Sigmoid colon (tissue), 6 donors: ENCODE measurements at regions not wholly inside any gene's neighbourhood (a gene's known extent, or its start where the extent isn't known, plus 50 kb on each side); places are given as distances from the start of the nearest gene placed in this dataset.

ENCODE experiments used
- DNase-seq: peaks from one replicate; pipeline ENCODE4 v3.0.0-alpha.2; 2019
- H3K27ac ChIP-seq, 4 donors: fragments of 200-600 bp; sonication (generic); one replicate each; pipeline ENCODE4 v1.5.1; 2016 to 2019; ENCODE audit warnings: mild to moderate bottlenecking in 1 of 4
- H3K27me3 ChIP-seq, 3 donors: fragments of 200-600 bp; sonication (generic); one replicate each; pipeline ENCODE4 v1.5.1; 2019; ENCODE audit warnings: mild to moderate bottlenecking in 1 of 3
- H3K36me3 ChIP-seq, 4 donors: fragments of 200-600 bp; sonication (generic); one replicate each; pipeline ENCODE4 v1.5.1; 2016 to 2019
- H3K4me1 ChIP-seq, 4 donors: fragments of 200-600 bp; sonication (generic); one replicate each; pipeline ENCODE4 v1.5.1; 2017 to 2019
- H3K4me3 ChIP-seq, 4 donors: fragments of 200-600 bp; sonication (generic); one replicate each; pipeline ENCODE4 v1.5.1; 2017 to 2019; ENCODE audit warnings: mild to moderate bottlenecking in 2 of 4, moderate library complexity in 1 of 4
- H3K9me3 ChIP-seq, 4 donors: fragments of 200-600 bp in 3 of 4; sonication (generic) in 3 of 4; one replicate each; pipeline versions ENCODE4 v1.5.1 to v1.6.1; 2013 to 2019
- CTCF ChIP-seq, 4 experiments: fragments of 450-650 bp in 3 of 4; fragments of 200-600 bp in 1 of 4; IDR thresholded peaks; one replicate each; pipeline ENCODE4 v1.5.1; 2016 to 2019; ENCODE audit warnings: antibody characterized with exemption in 4 of 4, mild to moderate bottlenecking in 3 of 4, moderate library complexity in 2 of 4
- EP300 ChIP-seq, 4 donors: sonication (generic); formaldehyde crosslinking; IDR thresholded peaks; one replicate each; pipeline ENCODE4 v1.6.1; 2017; ENCODE audit warnings: antibody characterized with exemption in 4 of 4
- POLR2A ChIP-seq, 2 donors: fragments of 450-650 bp; IDR thresholded peaks; one replicate each; pipeline ENCODE4 v1.6.1; 2016; ENCODE audit warnings: antibody characterized with exemption in 2 of 2, mild to moderate bottlenecking in 2 of 2, moderate library complexity in 2 of 2
- POLR2AphosphoS5 ChIP-seq, 4 donors: sonication (generic); formaldehyde crosslinking; IDR thresholded peaks; one replicate each; pipeline ENCODE4 v1.6.1; 2017; ENCODE audit warnings: antibody characterized with exemption in 4 of 4
- WGBS, 2 donors: extraction: QIAGEN DNeasy Blood & Tissue Kit; methylation state at CpG; one replicate each; pipeline ENCODE4 v1.1.7; 2013; 5-methylcytosine and 5-hydroxymethylcytosine counted together
- intact Hi-C: fragments of 100-400 bp; cut with DNase I; formaldehyde crosslinking; loops from one replicate; pipeline ENCODE4 v1.15.1; 2023
- donor health status: healthy with polysubstance abuse.
- donor health status: healthy.

GRCh38 chr11:33492596-33492995, 208.0 kb downstream of the C11orf91 start:
- Histone ChIP-seq H3K27me3 (no peaks in the 10 kb centered on the region), H3K4me1 (no peaks in the 10 kb centered on the region), H3K36me3 (no peaks in the 10 kb centered on the region), H3K9me3 (no peaks in the 10 kb centered on the region), H3K4me3 (no peak overlapping the region), H3K27ac (no peak overlapping the region)
- WGBS, 2 donors: 70 to 79% methylated on average over 6 of the region's 6 CpGs
- DNase-seq: no peak
- intact Hi-C loops: no loop called here
- TF ChIP-seq CTCF (IDR thresholded peaks at IDR 0.05): no peak
- TF ChIP-seq EP300 (IDR thresholded peaks at IDR 0.05): no peak
- no peak for TF ChIP-seq POLR2AphosphoS5 (IDR thresholded peaks at IDR 0.05)
- TF ChIP-seq POLR2A (IDR thresholded peaks at IDR 0.05): no peak

- no peak overlapping the region for H3K4me3 ChIP-seq
- no peak for TF ChIP-seq CTCF (IDR thresholded peaks at IDR 0.05)
- TF ChIP-seq POLR2A (IDR thresholded peaks at IDR 0.05): no peak
- no peak for TF ChIP-seq EP300 (IDR thresholded peaks at IDR 0.05)
- no peak for TF ChIP-seq POLR2AphosphoS5 (IDR thresholded peaks at IDR 0.05)
- H3K27ac ChIP-seq: no peak overlapping the region
- no peak for DNase-seq
- H3K9me3 ChIP-seq: no peaks in the 10 kb centered on the region
- intact Hi-C loops: no loop called here
- H3K36me3 ChIP-seq: no peaks in the 10 kb centered on the region
- peaks cover 0 to under 1% (median 0%) of the 10 kb centered on the region in 3 donors for H3K27me3 ChIP-seq
- no peaks in the 10 kb centered on the region for H3K4me1 ChIP-seq
- 40 to 59% methylated on average over 3 of the region's 3 CpGs for WGBS, 2 donors
These were observed 209.7 kb downstream of the C11orf91 start for GRCh38 chr11:33490842-33491370.

- WGBS, 2 donors: 73 to 80% methylated on average over 3 of the region's 3 CpGs
- intact Hi-C loops: no loop called here
- Histone ChIP-seq H3K27ac (no peak overlapping the region), H3K9me3 (no peaks in the 10 kb centered on the region), H3K36me3 (no peaks in the 10 kb centered on the region), H3K4me3 (no peak overlapping the region), H3K27me3 (peaks cover 0 to 4% (median 0%) of the 10 kb centered on the region in 3 donors), H3K4me1 (no peaks in the 10 kb centered on the region)
- DNase-seq: no peak
- TF ChIP-seq POLR2AphosphoS5 (IDR thresholded peaks at IDR 0.05) (no peak), CTCF (IDR thresholded peaks at IDR 0.05) (no peak)
These were observed 211.7 kb downstream of the C11orf91 start for GRCh38 chr11:33488971-33489370.

GRCh38 chr11:33480626-33481025, 220.0 kb downstream of the C11orf91 start:
- Histone ChIP-seq H3K4me3 (no peak overlapping the region), H3K4me1 (no peaks in the 10 kb centered on the region), H3K9me3 (no peaks in the 10 kb centered on the region), H3K36me3 (no peaks in the 10 kb centered on the region), H3K27ac (no peak overlapping the region), H3K27me3 (peaks cover 0 to under 1% (median 0%) of the 10 kb centered on the region in 3 donors)
- DNase-seq: no peak
- 68 to 78% methylated on average over 3 of the region's 3 CpGs for WGBS, 2 donors
- intact Hi-C loops: no loop called here
- TF ChIP-seq POLR2AphosphoS5 (IDR thresholded peaks at IDR 0.05): no peak
- no peak for TF ChIP-seq POLR2A (IDR thresholded peaks at IDR 0.05)
- TF ChIP-seq CTCF (IDR thresholded peaks at IDR 0.05): no peak
- TF ChIP-seq EP300 (IDR thresholded peaks at IDR 0.05): no peak

GRCh38 chr11:33479231-33479630, 221.4 kb downstream of the C11orf91 start:
- H3K27me3 ChIP-seq: no peaks in the 10 kb centered on the region
- WGBS, 2 donors: 90 to 91% methylated on average over 3 of the region's 3 CpGs
- no peaks in the 10 kb centered on the region for H3K9me3 ChIP-seq
- no peaks in the 10 kb centered on the region for H3K4me1 ChIP-seq
- H3K27ac ChIP-seq: no peak overlapping the region
- H3K4me3 ChIP-seq: no peak overlapping the region
- no peaks in the 10 kb centered on the region for H3K36me3 ChIP-seq
- DNase-seq: no peak
- intact Hi-C loops: no loop called here
- no peak for TF ChIP-seq CTCF (IDR thresholded peaks at IDR 0.05)
- TF ChIP-seq POLR2AphosphoS5 (IDR thresholded peaks at IDR 0.05): no peak
- no peak for TF ChIP-seq POLR2A (IDR thresholded peaks at IDR 0.05)
- no peak for TF ChIP-seq EP300 (IDR thresholded peaks at IDR 0.05)
